Fibroblast of mammary gland (primary cell): ENCODE measurements at regions not wholly inside any gene's neighbourhood (a gene's known extent, or its start where the extent isn't known, plus 50 kb on each side); places are given as distances from the start of the nearest gene placed in this dataset.
"Not testable (repeated sequence)": the region's sequence is repeated elsewhere in the genome, so short reads cannot be mapped to it uniquely, and the experiment has no call there.

Experiments used
- DNase-seq: peaks from one replicate; pipeline ENCODE4 v3.0.0-alpha.2; 2010; ENCODE audit warnings: low read depth
- H3K4me3 ChIP-seq: 2 replicates; pipeline ENCODE4 v1.5.1; 2011; ENCODE audit warnings: low read depth, mild to moderate bottlenecking, low read length, moderate library complexity; ENCODE audit not compliant: control insufficient read depth
- TF ChIP-seq, protein P1 (sequence below): conservative IDR thresholded peaks from 2 replicates; pipeline ENCODE4 v1.5.1; 2011; ENCODE audit warnings: low read depth, low read length, inconsistent platforms; ENCODE audit not compliant: control insufficient read depth, insufficient read depth

DNA sequence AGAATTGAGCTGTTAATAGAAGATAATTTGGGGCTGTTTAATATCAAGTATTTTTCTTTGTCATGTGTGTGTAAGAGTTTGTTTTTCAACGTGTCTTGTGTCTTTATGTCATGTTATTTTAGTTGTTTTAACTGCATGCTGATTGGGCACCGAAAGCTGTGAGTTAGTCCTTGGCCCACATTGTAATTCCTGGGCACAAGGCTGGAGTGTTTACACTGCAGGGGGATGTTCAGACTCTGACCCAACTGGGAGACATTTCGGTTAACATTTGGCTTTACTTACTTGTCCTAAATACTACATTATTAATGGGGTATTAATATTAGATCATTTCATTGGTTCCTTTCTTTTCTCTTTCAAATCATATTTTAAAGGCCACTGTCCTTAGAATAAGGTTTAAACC lies 381.0 kb downstream of the OSR1 start:
- TF ChIP-seq, protein P1, sequence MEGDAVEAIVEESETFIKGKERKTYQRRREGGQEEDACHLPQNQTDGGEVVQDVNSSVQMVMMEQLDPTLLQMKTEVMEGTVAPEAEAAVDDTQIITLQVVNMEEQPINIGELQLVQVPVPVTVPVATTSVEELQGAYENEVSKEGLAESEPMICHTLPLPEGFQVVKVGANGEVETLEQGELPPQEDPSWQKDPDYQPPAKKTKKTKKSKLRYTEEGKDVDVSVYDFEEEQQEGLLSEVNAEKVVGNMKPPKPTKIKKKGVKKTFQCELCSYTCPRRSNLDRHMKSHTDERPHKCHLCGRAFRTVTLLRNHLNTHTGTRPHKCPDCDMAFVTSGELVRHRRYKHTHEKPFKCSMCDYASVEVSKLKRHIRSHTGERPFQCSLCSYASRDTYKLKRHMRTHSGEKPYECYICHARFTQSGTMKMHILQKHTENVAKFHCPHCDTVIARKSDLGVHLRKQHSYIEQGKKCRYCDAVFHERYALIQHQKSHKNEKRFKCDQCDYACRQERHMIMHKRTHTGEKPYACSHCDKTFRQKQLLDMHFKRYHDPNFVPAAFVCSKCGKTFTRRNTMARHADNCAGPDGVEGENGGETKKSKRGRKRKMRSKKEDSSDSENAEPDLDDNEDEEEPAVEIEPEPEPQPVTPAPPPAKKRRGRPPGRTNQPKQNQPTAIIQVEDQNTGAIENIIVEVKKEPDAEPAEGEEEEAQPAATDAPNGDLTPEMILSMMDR, result no peak
- DNase-seq, result no peak
- no peak overlapping the region for H3K4me3 ChIP-seq

DNA sequence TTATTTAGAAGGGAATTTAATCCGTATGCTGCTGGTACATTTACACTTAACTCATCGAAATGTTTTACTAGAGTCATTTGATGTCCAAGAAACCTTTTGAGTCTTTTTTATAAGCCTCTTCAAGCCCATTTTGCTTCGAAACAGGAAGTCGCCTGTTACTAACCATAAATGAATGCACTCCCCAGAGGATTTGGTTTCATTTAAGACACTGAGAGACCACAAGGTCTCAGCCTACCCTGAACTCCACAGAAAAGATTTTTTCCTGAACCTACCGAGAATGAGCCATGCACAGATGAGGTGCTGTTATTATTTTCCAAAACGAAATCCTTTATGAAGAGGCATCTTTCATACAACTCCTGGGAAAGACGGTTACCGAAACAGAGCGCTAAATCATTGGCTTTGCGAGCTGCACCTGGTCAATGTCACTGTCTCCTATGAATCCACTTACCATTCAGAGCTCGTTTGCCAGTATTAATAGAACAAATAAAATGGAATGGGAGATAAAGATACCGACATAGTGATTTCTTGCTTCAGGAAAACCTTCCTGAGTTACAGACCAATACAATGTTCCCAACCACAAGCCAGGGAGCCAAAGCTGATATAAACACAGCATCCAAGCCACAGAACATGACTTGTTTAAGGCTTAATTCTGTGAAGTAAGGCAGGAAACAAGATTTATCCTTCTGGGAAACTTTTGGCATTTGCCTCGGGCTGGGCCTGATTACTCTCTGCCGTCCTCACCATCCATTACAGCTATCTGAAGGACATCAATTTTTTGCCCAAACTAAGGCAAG lies 382.1 kb downstream of the OSR1 start:
- no peak overlapping the region for H3K4me3 ChIP-seq
- TF ChIP-seq, protein P1, result no peak
- DNase-seq, result peak; percentile 94

GRCh38 chr2:18975506-18976167 lies 382.8 kb downstream of the OSR1 start:
- TF ChIP-seq, protein P1, result no peak
- no peak overlapping the region for H3K4me3 ChIP-seq
- no peak for DNase-seq

DNA sequence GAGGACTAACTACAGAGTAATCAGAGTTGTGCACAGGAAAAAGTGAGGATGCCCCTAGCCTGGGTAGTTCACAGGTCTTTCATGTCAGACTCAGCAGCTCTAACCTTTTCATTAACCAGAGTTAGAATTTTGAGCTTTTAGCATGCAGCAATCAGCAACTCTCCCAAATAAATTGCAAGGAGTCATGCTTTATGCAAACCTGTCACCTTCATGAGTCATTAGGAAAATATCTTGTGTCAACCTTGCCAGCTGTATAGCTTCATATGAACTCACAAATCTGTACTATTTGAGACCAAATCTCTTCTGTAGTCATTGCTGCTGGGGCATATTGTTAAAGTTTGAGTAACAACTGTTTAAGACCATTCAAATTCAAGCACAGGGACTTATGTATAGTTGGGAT lies 382.3 kb upstream of the NT5C1B start:
- H3K4me3 ChIP-seq, result no peak overlapping the region
- TF ChIP-seq, protein P1, result no peak
- DNase-seq, result peak; percentile 32

- no peak overlapping the region for H3K4me3 ChIP-seq
- TF ChIP-seq, protein P1, result no peak
- no peak for DNase-seq
Measured at GRCh38 chr2:18971069-18971378, 381.7 kb upstream of the NT5C1B start.

- H3K4me3 ChIP-seq, result no peak overlapping the region
- TF ChIP-seq, protein P1, result no peak
- peak; percentile 87 for DNase-seq
Measured at GRCh38 chr2:18966131-18966530, 376.8 kb upstream of the NT5C1B start.

DNA sequence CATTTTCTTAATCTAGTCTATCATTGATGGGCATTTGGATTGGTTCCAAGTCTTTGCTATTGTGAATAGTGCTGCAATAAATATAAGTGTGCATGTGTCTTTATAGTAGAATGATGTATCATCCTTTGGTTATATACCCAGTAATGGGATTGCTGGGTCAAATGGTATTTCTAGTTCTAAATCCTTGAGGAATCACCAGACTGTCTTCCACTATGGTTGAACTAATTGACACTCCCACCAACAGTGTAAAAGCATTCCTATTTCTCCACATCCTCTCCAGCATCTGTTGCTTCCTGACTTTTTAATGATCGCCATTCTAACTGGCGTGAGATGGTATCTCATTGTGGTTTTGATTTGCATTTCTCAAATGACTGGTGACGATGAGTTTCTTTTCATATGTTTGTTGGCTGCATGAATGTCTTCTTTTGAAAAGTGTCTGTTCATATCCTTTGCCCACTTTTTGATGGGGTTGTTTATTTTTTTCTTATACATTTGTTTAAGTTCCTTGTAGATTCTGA lies 374.4 kb upstream of the NT5C1B start:
- not testable (repeated sequence) for H3K4me3 ChIP-seq, DNase-seq
